Testis (tissue), 2 donors: ENCODE measurements at regions not wholly inside any gene's neighbourhood (a gene's known extent, or its start where the extent isn't known, plus 50 kb on each side); places are given as distances from the start of the nearest gene placed in this dataset.

ENCODE experiments used
- POLR2A ChIP-seq: fragments of 450-650 bp; IDR thresholded peaks from one replicate; pipeline ENCODE4 v1.6.1; 2017; ENCODE audit warnings: antibody characterized with exemption, mild to moderate bottlenecking, moderate library complexity
- TF ChIP-seq, protein P1 (sequence below), 3 experiments: fragments of 450-650 bp in 2 of 3; fragments of 200-600 bp in 1 of 3; sonication (generic) in 1 of 3; IDR thresholded peaks; one replicate each; pipeline ENCODE4 v1.5.1; 2016 to 2019; ENCODE audit warnings: antibody characterized with exemption in 3 of 3, mild to moderate bottlenecking in 2 of 3, moderate library complexity in 1 of 3

DNA sequence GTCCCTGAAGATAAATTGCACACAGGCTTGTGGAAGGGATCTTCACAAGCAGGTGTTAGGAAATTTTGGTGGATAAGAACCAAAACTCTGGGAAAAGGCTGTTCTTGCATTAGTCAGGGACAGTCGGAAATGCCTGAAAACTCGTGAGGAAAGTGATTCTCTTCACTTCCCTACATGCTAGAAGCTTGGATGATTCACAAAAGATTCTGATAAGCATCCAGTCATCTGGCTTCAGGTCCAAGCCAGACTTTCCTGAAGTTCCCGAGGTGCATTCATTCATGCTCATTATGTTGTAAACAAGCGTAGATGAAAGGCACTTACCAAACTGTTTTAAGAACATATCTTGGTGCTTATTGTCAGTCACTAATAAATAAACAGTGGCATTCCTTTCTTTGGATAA lies 1028.7 kb downstream of the NTRK3 start:
- TF ChIP-seq, protein P1, sequence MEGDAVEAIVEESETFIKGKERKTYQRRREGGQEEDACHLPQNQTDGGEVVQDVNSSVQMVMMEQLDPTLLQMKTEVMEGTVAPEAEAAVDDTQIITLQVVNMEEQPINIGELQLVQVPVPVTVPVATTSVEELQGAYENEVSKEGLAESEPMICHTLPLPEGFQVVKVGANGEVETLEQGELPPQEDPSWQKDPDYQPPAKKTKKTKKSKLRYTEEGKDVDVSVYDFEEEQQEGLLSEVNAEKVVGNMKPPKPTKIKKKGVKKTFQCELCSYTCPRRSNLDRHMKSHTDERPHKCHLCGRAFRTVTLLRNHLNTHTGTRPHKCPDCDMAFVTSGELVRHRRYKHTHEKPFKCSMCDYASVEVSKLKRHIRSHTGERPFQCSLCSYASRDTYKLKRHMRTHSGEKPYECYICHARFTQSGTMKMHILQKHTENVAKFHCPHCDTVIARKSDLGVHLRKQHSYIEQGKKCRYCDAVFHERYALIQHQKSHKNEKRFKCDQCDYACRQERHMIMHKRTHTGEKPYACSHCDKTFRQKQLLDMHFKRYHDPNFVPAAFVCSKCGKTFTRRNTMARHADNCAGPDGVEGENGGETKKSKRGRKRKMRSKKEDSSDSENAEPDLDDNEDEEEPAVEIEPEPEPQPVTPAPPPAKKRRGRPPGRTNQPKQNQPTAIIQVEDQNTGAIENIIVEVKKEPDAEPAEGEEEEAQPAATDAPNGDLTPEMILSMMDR (IDR thresholded peaks at IDR 0.05), result no peak
- TF ChIP-seq POLR2A, result no peak
